ENCODE measurements at regions not wholly inside any gene's neighbourhood (a gene's known extent, or its start where the extent isn't known, plus 50 kb on each side); places are given as distances from the start of the nearest gene placed in this dataset.
"Not testable (repeated sequence)": the region's sequence is repeated elsewhere in the genome, so short reads cannot be mapped to it uniquely, and the experiment has no call there.

GRCh38 chr9:65425183-65425582 is 140.2 kb upstream of the FOXD4L5 start:
- DNase-seq (ENCODE audit: low spot score); ATAC-seq; intact Hi-C loops (cut with DNase I): not testable (repeated sequence)

- ATAC-seq; intact Hi-C loops (cut with DNase I); DNase-seq (ENCODE audit: low spot score): not testable (repeated sequence)
Measured at GRCh38 chr9:65424437-65424984, 139.5 kb upstream of the FOXD4L5 start.

GRCh38 chr9:65423691-65424436 is 138.9 kb upstream of the FOXD4L5 start:
- DNase-seq (ENCODE audit: low spot score); intact Hi-C loops (cut with DNase I); ATAC-seq: not testable (repeated sequence)

DNA sequence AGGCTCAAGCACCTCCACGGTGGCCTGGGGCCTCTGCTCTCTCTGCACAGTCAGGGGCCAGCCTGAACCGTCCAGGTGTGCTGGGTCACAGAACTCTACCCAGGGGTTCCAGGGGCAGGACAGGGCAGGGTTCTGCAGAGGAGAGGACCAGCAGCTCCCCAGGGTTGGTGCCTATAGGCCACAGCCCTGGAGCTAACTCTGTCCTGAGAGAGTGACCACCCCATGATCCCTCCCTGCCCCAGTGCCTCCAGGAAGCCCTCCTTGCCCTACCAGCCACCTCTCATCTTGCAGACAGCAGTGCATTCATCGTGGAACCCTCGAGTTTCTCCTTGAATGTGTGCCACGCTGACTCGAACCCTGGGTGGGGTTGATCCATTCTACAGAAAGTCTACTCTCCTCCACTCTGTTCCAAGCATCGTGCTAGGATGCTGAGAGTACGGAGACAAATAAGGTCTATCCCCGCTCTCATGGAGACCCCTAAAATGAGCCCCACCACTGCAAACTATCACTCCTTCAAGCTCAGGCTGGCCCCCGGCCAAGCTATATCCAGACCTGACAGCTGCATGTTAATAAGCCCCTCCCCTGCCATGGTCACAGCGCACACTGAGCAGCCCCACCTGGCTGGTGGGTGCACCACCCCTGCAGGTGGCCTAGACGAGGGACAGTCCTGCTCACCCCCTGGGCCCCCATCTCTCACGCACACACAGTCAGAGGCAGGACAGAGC is 138.1 kb upstream of the FOXD4L5 start:
- intact Hi-C loops (cut with DNase I); DNase-seq (ENCODE audit: low spot score): not testable (repeated sequence)
- ATAC-seq = peak; percentile 18

- DNase-seq (ENCODE audit: low spot score); intact Hi-C loops (cut with DNase I); ATAC-seq: not testable (repeated sequence)
Measured at GRCh38 chr9:65421486-65421885, 136.5 kb upstream of the FOXD4L5 start.

- DNase-seq (ENCODE audit: low spot score) (no peak), ATAC-seq (no peak)
- intact Hi-C loops (cut with DNase I) = no loop called here
Measured at GRCh38 chr9:65420771-65421170, 135.8 kb upstream of the FOXD4L5 start.

DNA sequence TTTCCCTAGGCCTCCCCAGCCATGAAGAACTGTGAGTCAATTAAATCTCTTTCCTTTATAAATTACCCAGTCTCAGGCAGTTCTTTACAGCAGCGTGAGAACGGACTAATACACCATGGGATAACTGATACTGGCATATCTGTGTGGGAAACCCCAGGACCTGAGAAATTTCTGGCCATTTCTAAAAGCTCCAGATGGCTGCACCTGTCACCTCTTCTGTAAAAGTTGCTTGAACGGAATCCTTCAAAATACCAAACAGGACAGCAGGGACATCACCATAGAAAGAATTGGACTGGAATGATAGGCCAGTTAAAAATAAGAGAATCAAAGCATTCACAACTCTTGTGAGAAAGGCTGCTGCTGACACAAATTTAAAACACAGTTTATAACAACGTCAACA is 134.0 kb upstream of the FOXD4L5 start:
- DNase-seq (ENCODE audit: low spot score); ATAC-seq; intact Hi-C loops (cut with DNase I): not testable (repeated sequence)

- intact Hi-C loops (cut with DNase I); ATAC-seq; DNase-seq (ENCODE audit: low spot score): not testable (repeated sequence)
Measured at GRCh38 chr9:65416948-65417347, 131.9 kb upstream of the FOXD4L5 start.

DNA sequence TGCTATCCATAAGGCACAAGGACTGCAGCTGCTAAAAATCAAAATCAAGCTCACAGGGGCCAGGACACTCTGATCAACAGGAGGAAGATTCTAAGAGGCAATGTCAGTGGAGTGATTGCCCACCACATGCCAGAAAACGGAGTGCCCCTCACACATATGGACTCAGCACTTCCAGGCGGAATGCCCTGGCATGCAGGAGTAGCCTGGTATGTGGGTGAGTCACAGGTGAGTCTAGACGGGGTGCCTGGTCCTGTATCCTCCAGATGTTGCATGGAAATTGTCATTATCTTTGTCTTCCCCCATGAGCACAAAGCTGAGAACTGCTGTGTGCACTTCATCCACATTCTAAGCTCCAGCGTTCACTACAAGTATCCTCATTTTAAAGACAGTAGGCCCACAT is 129.2 kb upstream of the FOXD4L5 start:
- ATAC-seq; DNase-seq (ENCODE audit: low spot score); intact Hi-C loops (cut with DNase I): not testable (repeated sequence)

DNA sequence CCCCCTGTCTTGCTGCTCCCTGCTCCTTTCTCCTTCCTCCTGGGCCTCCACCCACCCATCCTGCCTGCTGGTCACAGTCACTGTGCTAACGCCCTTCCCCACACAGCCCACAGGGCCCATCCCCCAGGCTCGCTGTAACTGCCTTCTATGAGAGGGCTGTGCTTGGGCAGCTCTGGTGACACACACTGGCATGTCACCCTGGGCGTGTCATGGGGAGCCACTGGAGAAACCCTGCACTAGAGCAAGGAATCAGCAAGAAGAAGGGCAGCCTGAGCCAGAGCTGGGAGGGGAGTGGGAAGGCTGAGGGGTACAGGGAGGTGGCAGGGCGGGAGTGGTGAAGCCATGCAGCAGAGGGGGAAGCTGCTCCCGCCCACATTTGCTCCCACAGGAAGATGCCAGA is 128.4 kb upstream of the FOXD4L5 start:
- intact Hi-C loops (cut with DNase I); ATAC-seq; DNase-seq (ENCODE audit: low spot score): not testable (repeated sequence)

DNA sequence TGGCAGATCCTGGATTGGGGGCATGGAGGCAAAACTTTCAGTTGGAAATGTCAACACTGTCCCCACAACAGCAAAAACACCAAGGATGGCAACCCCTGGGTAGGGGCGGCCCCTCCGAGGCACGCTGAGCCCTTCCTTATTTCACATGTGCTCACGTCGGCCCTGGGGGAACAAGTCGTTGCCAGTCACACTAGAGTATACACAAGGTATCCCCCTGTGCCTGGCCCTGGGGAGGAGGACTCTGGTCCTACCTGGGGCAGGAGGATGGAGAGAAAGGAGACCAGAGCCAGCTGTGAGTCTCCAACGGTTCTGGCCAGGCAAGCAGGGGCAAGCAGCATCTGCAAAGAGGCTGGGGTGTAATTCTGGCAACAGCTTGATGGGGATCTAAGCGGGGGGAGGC is 126.9 kb upstream of the FOXD4L5 start:
- intact Hi-C loops (cut with DNase I) = no loop called here
- ATAC-seq = no peak
- DNase-seq (ENCODE audit: low spot score) = no peak

GRCh38 chr9:65411336-65411735 is 126.3 kb upstream of the FOXD4L5 start:
- ATAC-seq (no peak), DNase-seq (ENCODE audit: low spot score) (no peak)
- intact Hi-C loops (cut with DNase I) = no loop called here

GRCh38 chr9:65410926-65411325 is 125.9 kb upstream of the FOXD4L5 start:
- DNase-seq (ENCODE audit: low spot score) (no peak), ATAC-seq (no peak)
- intact Hi-C loops (cut with DNase I) = no loop called here

GRCh38 chr9:65409471-65409980 is 124.5 kb upstream of the FOXD4L5 start:
- ATAC-seq (no peak), DNase-seq (ENCODE audit: low spot score) (no peak)
- intact Hi-C loops (cut with DNase I) = no loop called here

GRCh38 chr9:65408806-65409205 is 123.8 kb upstream of the FOXD4L5 start:
- intact Hi-C loops (cut with DNase I); DNase-seq (ENCODE audit: low spot score); ATAC-seq: not testable (repeated sequence)

DNA sequence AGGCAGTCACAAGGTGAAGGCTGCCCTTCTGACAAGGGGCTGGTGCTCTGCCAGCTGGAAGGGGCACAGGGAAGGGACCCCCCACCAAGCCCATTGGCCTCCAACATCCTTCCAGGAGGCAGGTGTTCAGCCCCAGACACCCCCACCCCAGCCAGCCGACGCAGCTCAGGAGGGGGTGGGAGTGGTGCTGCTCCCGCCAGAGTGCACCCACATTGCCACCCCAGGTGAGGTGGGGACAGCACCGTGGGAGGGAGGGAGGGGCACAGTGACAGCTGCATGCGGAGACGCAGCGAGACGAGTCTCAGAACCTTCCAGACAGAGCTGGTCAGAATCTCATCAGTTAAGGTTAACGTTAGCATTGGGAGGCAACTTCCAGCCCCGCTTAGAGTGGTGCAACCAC is 121.6 kb upstream of the FOXD4L5 start:
- ATAC-seq; DNase-seq (ENCODE audit: low spot score); intact Hi-C loops (cut with DNase I): not testable (repeated sequence)

DNA sequence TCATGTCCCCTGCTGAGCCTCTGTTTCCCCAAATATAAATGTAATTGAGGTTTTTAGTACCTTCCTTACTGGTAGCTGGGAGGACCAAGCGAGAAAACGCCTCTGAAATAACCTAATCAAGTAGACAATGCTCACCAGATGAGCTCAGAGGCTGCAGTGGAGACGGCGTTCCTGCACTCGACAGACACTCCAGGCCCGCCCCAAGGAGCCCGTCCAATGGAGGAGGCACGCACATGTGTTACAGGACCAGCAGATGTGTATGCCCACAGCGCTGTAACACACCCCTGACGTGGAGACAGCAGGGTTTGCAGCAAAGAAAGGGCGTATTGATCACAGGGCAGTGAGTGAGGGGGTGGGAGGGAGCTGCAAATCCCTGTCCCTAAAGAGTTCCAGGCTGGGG is 120.8 kb upstream of the FOXD4L5 start:
- intact Hi-C loops (cut with DNase I); ATAC-seq; DNase-seq (ENCODE audit: low spot score): not testable (repeated sequence)

- ATAC-seq = no peak
- intact Hi-C loops (cut with DNase I) = no loop called here
- no peak for DNase-seq (ENCODE audit: low spot score)
Measured at GRCh38 chr9:65405253-65405652, 120.2 kb upstream of the FOXD4L5 start.

DNA sequence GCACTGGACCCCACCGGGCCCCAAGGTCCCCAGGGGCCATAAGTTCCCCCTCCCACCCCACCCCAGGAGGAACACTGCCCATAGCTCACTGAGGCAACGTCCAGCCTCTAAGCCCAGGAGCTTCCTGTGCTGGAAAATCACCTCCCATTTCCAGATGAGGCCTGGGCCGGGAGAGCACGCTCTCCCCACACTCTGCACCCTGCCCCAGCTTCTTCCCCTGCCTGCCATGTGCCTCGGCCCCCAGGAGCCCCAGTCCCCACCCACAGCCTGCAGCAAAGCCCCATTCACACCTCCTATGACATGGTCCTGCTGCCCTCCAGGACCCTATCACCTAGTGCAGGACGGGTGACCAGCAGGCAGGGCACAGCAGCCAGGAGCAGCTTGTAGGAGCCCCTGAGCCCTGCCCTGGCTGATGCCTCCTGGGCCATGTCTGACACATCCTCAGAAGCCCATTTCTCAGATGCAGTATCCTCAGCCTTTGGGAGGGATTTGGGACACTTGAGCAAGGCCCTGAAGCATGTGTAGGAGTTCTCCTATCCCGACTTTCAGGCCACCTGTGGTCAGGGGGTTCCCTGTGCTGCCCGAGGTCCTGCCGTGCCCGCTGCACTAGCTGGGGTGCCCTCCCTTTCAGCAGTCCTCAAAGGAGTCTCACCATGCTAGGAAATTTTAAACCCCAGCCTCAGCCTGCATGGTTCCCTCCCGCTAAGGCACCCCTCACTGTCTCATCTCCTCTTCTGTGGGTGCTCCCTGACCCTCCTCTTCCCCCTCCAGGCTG is 119.4 kb upstream of the FOXD4L5 start:
- no peak for ATAC-seq
- intact Hi-C loops (cut with DNase I) = no loop called here
- DNase-seq (ENCODE audit: low spot score) = no peak

Data from sciatic nerve (tissue), 2 donors.